Suprapubic skin (tissue), 4 donors: ENCODE measurements at regions not wholly inside any gene's neighbourhood (a gene's known extent, or its start where the extent isn't known, plus 50 kb on each side); places are given as distances from the start of the nearest gene placed in this dataset.

Experiments
- POLR2A ChIP-seq, 2 donors: fragments of 450-650 bp; IDR thresholded peaks; one replicate each; pipeline ENCODE4 v1.6.1; 2017; ENCODE audit warnings: antibody characterized with exemption in 2 of 2, mild to moderate bottlenecking in 2 of 2, moderate library complexity in 2 of 2
- POLR2AphosphoS5 ChIP-seq, 3 donors: sonication (generic); formaldehyde crosslinking; IDR thresholded peaks; one replicate each; pipeline ENCODE4 v1.6.1; 2017; ENCODE audit warnings: antibody characterized with exemption in 3 of 3
- TF ChIP-seq, protein P1 (sequence below), 2 donors: fragments of 200-600 bp in 1 of 2; fragments of 450-650 bp in 1 of 2; sonication (generic) in 1 of 2; IDR thresholded peaks; one replicate each; pipeline ENCODE4 v1.5.1; 2016 to 2019; ENCODE audit warnings: antibody characterized with exemption in 2 of 2, mild to moderate bottlenecking in 1 of 2, moderate library complexity in 1 of 2

DNA sequence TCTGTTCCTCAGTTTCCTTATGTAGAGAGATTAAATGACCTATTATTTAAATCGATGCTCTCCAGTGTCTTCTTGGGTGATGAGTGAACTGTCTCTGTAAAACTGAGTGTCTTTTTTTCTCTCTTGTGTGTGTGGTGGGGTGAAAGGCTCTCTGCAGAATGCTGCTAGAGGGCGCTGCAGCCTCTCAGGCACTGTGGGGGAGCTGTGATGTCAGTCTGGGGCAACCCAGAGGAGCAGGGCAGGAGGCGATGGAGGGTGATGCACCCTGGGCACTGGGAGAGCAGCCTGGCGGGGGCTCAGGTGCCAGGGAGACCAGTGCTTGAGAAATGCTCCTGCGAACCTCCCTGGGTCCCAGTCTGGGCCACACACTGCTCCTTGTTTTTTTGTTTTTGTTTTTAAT, 110.1 kb upstream of the POM121L12 start:
- TF ChIP-seq POLR2AphosphoS5 (IDR thresholded peaks at IDR 0.05) (no peak), POLR2A (IDR thresholded peaks at IDR 0.05) (no peak)
- TF ChIP-seq, protein P1, sequence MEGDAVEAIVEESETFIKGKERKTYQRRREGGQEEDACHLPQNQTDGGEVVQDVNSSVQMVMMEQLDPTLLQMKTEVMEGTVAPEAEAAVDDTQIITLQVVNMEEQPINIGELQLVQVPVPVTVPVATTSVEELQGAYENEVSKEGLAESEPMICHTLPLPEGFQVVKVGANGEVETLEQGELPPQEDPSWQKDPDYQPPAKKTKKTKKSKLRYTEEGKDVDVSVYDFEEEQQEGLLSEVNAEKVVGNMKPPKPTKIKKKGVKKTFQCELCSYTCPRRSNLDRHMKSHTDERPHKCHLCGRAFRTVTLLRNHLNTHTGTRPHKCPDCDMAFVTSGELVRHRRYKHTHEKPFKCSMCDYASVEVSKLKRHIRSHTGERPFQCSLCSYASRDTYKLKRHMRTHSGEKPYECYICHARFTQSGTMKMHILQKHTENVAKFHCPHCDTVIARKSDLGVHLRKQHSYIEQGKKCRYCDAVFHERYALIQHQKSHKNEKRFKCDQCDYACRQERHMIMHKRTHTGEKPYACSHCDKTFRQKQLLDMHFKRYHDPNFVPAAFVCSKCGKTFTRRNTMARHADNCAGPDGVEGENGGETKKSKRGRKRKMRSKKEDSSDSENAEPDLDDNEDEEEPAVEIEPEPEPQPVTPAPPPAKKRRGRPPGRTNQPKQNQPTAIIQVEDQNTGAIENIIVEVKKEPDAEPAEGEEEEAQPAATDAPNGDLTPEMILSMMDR (IDR thresholded peaks at IDR 0.05), result no peak
